GM21447 (cell line): ENCODE measurements at regions not wholly inside any gene's neighbourhood (a gene's known extent, or its start where the extent isn't known, plus 50 kb on each side); places are given as distances from the start of the nearest gene placed in this dataset.
"Not testable (repeated sequence)": the region's sequence is repeated elsewhere in the genome, so short reads cannot be mapped to it uniquely, and the experiment has no call there.

ENCODE experiments used
- ATAC-seq: cut with Tn5 transposase; IDR thresholded peaks from one replicate; pipeline ENCODE4 v1.9.1; 2021; ENCODE audit not compliant: unreplicated experiment

GRCh38 chrY:17511984-17512383, 368.0 kb downstream of the CDY2B start:
- ATAC-seq: not testable (repeated sequence)

GRCh38 chrY:17511476-17511875, 368.5 kb downstream of the CDY2B start:
- not testable (repeated sequence) for ATAC-seq

GRCh38 chrY:17505834-17506233, 374.2 kb downstream of the CDY2B start:
- not testable (repeated sequence) for ATAC-seq

- ATAC-seq: not testable (repeated sequence)
Measured at GRCh38 chrY:17484763-17485162, 395.3 kb downstream of the CDY2B start.

- ATAC-seq: peak; percentile 82
Measured at GRCh38 chrY:17484157-17484556, 395.9 kb downstream of the CDY2B start.

- peak; percentile 72 for ATAC-seq
Measured at GRCh38 chrY:17481389-17482022, 398.5 kb downstream of the CDY2B start.

GRCh38 chrY:17472068-17472467, 408.0 kb downstream of the CDY2B start:
- ATAC-seq: not testable (repeated sequence)

GRCh38 chrY:17459753-17460152, 420.3 kb downstream of the CDY2B start:
- peak; percentile 87 for ATAC-seq

- ATAC-seq: no peak
Measured at GRCh38 chrY:17430570-17431166, 449.4 kb downstream of the CDY2B start.

GRCh38 chrY:17398336-17399072, 481.5 kb downstream of the CDY2B start:
- no peak for ATAC-seq

- ATAC-seq: no peak
Measured at GRCh38 chrY:17397659-17398058, 482.4 kb downstream of the CDY2B start.

- ATAC-seq: no peak
Measured at GRCh38 chrY:17381431-17382070, 498.5 kb downstream of the CDY2B start.

GRCh38 chrY:17378326-17378725, 501.7 kb downstream of the CDY2B start:
- ATAC-seq: no peak

GRCh38 chrY:17368413-17368812, 511.6 kb downstream of the CDY2B start:
- no peak for ATAC-seq

- no peak for ATAC-seq
Measured at GRCh38 chrY:17366400-17366799, 513.6 kb downstream of the CDY2B start.

- no peak for ATAC-seq
Measured at GRCh38 chrY:17339028-17339427, 541.0 kb downstream of the CDY2B start.

- ATAC-seq: no peak
Measured at GRCh38 chrY:17330733-17331132, 549.3 kb downstream of the CDY2B start.

GRCh38 chrY:17319916-17320315, 560.1 kb downstream of the CDY2B start:
- no peak for ATAC-seq

- no peak for ATAC-seq
Measured at GRCh38 chrY:17318631-17319030, 561.4 kb downstream of the CDY2B start.

- no peak for ATAC-seq
Measured at GRCh38 chrY:17277056-17277455, 603.0 kb downstream of the CDY2B start.

- ATAC-seq: no peak
Measured at GRCh38 chrY:17259497-17259896, 620.5 kb downstream of the CDY2B start.

GRCh38 chrY:17238406-17238805, 641.6 kb downstream of the CDY2B start:
- no peak for ATAC-seq
